DMS53 treated with DMSO at 0.1 percent for 48 hours (cell line): ENCODE measurements at regions not wholly inside any gene's neighbourhood (a gene's known extent, or its start where the extent isn't known, plus 50 kb on each side); places are given as distances from the start of the nearest gene placed in this dataset.
"Not testable (repeated sequence)": the region's sequence is repeated elsewhere in the genome, so short reads cannot be mapped to it uniquely, and the experiment has no call there.

Experiments
- DNase-seq: peaks from one replicate; lab custom pipeline; 2025; ENCODE audit not compliant: unreplicated experiment; lab: John Stamatoyannopoulos, UW

DNA sequence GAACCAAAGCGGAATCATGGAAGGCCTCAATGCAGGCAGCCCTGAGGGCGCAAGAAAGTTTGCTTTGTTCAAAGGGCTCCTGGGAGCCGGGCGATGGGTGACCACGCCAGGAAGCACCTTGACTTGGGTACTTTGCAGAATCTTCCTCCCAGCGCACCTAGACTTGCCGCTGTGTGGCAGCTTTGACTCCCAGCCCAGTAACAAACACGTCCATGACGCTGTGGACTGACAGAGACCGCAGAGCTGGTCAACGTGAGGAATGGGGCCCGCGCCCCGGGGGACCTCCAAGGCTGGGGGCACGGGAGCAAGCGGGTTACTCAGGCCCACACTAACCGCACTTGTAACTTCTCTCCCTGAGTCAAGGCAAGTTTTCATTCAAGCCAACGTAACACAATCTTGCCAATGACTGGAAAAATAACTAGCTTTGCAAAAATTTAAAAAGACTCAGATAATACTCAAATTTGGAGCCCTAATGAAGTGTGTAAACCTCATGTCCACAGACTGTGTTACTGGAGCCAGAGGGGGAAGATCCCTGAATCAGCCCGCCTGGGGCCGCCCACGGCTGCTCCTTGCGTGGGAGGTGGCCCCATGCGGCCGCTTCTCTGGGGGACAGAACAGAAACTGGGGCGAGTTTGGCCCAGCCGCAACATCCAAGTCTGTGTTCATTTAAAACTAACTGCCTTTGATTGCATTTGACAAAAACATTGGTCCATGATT, 130.8 kb downstream of the DNAJB6 start:
- no peak for DNase-seq

DNA sequence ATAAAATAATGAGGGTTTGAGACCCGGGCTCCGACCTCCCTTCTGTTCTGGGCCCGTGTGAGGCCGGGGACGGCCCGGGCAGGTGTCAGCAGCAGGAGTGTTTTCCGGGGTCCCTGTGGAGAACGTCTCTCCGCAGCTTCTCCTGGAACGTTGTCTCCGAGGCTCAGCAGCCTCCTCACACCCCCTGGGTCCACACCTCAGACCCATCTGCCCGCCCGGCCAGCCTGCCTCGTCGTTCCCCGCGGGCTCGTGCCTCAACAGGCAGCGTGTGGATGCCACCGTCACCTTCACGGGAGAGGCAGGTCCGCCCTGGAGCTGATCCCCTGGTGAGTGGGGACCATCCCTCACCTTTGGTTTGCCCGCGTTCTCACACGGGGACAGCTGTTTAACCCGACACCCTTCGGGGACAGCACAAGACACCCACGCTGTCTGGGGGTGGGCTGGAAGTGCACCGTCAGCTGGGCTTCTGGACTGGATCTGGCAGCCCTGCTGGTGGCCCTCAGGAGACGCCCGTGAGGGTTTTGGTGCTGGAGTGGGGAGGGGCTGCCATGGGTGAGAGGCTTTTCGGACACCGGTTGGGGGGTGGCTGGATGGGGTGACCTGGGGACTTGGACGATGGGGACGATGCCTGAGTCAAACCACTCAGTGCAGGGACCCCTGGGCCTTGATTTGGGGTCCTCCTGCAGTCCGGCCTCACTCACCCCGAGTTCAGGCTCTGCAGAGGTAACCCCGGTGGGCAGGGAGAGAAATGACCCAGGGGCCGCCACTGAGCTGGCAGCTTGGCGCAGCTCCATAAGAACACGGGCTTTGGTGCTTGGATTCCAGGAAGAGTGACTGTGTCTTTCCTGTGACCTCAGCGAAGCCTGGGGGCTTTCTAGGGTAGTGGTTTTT, 131.7 kb downstream of the DNAJB6 start:
- DNase-seq, result no peak

DNA sequence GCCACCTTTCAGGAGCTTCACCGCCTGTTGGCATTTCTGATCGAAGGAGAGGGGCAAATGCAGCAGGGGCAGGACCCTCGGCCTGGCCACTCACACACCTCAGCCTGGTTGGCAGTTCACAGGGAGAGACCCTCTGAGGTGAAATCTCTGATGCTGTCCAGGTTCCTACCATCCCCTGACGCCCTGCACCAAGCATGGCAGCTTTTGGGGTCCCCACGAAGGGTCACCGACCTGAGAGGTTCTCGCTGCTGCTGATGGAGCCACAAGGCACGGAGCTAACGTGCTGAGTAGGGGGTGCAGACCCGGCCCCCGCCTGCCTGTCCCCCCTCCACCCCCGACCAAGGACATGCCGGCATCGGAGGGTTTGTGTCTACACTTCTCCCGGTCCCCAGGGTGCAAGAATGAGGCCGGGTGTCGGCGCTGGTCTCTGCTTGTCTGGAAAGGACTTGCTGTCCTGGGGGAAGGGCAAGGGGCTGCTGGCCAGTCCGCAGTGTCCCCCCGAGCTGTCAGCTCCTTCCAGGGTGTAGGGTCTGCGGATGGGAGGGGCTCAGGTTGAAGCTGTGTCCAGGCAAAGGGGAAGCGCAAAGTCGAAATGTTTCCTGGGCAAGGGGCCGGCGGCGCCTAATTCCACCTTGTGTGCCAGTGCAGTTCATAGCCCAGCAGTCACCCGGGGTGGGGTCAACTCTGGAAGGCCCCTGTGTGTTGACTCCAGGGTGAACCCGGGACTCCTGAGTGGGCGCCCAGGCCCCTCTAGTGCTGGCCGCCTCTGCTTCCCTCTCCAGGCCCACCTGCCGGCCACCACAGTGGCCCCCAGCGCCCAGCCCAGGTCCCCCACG, 132.6 kb downstream of the DNAJB6 start:
- no peak for DNase-seq

DNA sequence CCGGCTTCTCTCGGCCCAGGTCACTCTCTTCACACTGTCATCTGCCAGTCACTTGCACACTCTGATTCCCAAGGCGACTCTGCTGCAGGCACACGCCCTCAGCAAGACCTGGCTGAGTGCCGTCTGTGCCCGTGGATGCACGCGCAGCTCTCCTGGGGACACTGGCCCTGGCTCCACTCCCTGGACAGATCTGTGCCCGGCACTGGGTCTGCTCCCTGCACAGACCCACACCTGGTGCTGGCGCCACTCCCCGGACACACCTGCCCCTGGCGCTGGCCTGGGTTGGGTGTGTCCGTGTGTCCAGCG, 133.2 kb downstream of the DNAJB6 start:
- DNase-seq, result no peak

DNA sequence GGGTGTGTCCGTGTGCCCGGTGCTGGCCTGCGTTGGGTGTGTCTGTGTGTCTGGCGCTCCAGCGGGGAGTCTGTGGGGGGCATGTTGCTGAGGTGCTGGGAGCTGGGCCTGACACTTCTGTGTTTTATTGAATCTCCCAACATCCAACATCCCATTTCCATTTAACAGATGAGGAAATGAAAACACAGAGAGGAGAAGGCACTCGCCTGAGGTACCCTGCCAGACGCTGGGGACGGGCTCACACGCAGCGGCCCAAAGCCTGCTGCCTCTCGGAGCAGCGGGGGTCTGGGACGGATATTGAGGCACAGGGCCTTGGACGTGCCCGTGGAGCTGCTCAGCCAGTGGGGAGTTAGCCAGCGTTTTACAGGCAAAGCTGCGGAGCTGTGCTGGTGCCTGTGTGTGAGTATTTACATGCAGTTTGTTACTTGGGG, 133.9 kb downstream of the DNAJB6 start:
- DNase-seq, result no peak

DNA sequence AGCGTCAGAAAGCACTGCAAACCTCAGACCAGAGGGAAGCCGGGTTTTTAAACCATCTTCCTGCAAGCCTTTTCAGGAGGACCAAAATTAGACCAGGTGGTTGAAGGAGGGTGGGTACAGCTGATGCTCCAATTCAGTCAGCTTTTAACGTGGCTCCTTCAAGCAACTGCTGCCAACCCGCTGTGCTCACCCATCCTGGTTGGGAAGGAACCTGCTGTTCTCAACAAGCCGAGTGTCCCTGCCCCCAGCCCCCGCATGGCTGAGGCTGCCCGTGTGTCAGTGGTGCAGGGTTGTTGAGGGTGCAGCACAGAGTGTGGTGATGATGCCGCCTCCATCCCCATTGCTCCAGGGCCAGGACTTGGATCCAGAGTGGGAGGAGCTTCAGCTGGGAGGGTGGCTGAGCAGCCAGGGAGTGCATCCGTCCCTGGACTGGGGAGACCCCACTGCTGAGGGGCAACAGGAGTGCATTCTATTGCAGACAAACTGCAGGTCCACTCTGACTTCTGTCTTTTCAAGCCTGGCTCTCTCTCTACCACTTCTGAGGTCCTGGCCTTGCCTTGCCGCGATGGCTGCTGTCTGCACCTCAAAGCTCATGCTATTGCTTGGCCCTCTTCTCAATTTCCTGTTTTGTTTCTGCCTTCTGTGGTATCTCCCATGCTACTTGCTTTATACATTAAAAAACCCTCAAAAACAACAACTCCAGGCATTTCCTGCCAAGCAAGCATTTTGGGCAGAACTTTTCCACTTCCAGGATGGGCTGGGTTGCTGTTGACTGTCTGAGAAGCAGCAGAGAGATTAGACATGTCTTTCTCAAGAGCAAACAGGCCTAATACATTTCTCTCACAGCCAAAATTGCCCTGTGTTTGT, 134.7 kb downstream of the DNAJB6 start:
- DNase-seq, result no peak

DNA sequence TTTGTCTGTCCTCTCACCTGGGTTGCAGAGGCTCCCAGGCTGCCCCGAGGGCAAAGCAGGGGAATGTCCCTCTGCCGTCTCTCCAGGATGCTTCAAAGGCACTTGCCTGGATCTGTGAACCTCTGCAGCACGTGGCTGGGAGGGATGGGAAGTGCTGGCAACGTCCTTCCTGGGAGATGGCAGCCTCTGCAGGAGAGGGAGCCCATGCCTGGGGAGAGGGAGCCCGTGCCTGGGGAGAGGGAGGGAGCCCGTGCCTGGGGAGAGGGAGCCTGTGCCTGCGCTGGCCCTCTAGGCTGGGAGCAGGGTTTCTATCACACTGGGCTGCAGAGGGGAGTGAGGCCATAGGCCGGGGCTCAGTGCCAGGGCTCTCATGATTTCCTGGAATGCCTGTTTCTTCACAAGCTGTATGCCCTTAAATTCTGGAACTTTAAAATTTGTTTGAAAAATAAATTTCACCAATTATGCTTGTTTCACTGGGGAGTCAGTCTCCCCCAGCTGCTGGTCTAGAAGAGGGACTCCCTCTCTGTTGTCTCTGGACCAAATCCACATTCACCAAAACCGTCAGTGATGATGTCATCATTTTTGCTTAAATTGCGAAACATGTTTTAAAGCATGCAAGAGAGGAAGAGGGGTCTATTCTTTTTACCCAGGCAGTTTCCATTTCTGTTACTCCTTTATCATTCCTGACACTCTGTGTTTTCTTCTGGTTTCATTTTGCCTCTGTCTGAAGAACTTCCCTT, 135.7 kb downstream of the DNAJB6 start:
- no peak for DNase-seq

DNA sequence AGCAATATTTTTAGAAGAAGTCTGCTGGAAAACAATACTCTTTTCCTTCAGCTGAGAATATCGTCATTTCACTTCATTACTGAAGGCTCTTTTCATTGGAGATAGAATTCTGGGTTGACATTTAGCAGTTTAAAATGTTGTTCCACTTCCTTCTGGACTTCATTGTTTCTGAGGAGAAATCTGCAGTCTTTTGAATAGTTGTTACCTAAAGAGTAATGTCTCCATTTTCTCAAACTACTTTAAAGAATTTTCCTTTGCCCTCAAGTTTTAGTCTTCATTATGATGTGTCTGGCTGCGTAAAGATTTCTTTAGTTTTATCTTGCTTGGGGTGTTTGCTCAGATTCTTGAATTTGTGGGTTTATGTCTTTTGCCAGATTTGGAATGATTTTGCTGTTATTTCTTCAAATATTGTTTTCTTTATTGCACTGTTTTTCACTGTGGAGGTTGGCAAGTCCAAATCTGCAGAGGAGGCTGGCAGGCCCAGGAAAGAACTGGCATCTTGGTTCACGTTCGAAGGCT, 136.3 kb downstream of the DNAJB6 start:
- DNase-seq, result no peak

DNA sequence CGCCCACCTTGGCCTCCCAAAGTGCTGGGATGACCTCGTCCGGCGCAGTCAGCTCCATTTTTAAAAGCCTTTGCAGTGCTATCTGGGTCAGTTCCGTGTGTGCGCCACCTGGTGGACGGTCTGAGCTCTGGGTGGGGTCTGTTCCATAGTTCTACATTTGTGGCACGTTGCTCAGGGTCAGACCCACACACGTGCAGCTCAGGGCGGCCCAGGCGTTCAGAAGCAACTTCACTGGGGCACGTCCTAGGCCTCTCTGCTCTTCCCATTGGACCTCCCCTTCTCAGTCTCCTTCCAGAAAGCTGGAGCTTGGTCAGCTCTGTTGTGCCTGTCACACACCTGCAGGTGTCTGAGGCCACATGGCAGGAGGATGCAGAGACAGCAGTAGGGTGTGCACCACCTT, 137.9 kb downstream of the DNAJB6 start:
- peak; percentile 54 for DNase-seq

DNA sequence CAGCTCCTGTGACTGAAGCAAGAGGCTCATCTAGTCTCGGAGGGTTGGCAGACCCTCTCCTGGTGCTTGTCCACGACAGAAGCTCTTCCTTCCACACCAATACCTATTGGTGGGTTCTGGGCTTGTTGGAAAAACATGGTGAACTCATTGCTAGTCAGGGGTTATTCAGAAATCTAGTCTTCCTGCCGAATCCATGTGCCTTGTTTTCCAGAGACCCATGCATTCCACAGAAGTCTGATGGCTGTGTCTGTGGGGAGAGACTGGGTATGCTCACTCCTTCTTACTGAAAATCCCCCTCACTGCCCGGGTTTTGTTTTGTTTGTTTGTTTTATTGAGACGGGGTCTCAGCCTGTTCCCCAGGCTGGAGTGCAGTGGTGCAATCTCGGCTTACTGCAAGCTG, 138.3 kb downstream of the DNAJB6 start:
- DNase-seq, result no peak

DNA sequence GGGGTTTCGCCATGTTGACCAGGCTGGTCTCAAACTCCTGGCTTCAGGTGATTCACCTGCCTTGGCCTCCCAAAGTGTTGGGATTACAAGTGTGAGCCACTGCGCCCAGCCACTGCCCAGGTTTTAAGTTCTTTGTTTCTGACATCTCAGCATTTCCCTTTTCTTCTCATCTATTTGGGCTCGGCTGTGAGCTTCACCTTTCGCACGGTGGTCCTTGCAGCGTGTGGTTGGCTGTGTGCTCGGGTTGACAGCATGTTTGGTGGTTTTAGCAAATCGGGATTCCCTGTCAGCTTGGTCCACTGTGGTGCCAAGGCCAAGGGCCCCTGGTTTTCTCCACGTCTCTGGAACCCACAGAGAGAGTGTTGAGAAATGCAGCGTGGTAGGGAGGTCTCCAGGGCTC, 138.8 kb downstream of the DNAJB6 start:
- DNase-seq, result no peak

DNA sequence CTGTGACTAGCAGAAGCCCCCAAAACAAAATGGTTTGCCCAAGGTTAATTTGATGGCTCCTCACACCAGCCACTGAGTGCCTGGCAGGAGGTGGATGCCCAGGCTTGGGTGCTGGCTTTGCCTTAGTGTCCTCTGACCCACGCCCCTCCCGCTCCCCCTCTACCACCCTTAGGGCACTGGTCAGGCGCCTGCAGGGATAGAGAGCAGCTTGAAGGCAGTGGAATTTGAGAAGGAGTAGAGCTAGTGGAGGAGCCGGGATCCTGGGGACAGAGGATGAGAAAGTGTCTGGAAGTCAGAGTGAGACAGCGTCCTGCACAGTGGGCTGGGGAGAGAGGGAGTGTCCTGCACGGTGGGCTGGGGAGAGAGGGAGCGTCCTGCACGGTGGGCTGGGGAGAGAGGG, 139.4 kb downstream of the DNAJB6 start:
- no peak for DNase-seq

DNA sequence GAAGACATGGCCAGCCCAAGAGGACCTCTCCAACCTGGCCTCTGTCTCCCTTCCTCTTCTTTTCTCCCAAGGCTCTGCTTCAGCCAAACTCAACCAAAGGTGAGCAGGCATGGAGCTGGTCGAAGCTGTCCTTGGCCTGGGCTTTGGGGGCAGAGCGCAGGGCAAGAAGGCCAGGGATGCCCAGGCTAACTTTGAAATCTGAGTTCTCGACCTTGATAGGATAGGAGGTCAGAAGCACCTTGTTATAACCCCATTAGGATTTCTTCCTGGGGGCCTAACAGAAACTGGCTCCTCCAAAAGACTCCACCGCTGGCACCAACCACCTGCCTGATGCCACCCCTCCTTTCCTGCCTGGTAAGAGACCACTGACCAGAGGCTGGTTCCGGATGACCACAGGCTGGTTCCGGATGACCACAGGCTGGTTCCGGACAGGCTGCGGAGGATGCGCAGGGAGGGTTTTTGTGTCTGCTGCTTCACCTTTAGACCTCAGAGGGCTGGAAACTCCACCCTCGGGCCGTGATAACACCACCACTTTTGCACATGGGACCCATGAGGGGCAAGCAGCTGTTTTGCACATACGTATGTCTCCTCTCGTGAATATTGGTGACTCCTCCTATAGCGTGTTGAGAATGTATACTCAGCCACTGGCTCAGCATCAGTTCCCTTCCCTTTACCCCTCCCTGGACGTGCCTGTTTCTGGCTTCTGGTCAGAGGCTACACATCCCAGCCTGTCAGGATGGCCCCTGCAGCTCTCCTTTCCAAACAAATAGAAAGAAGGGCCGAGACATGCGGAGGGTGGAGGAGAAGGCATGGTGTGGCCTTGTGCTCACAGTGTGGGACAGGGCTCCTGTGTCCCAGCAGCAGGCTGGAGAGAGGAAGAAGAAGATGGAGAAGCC, 140.1 kb downstream of the DNAJB6 start:
- DNase-seq, result no peak

DNA sequence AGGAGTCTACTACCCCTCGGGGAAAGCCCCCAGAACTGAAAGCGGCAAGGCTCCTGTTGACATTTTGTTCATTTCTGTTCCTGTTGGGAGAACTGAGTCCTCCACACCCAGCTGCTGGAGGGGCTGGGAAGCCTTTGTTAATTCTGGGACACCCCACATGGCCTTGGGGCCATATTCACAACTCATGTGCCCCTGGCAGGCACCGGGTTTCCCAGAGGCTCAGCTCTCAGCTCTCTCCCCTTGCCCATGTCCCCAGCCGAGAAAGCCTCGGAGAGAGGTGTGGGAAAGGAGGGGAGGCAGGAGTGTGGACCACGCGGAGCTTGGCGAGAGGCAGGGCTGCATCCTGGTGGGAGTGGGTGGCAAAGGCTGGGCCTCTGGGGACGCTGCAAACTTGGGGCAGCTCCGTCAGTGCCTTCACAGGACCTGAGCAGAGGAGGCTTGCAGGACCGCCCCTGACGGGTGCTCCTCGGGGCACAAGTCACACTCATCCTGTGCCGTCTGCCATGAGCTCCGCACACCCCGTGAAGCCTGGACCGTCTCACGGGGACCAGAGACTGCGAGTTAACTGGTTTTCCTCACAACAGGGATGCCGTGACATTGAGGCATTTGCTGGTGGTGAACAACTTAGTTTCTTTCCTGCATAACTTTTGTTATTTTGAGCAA, 140.9 kb downstream of the DNAJB6 start:
- DNase-seq, result no peak

DNA sequence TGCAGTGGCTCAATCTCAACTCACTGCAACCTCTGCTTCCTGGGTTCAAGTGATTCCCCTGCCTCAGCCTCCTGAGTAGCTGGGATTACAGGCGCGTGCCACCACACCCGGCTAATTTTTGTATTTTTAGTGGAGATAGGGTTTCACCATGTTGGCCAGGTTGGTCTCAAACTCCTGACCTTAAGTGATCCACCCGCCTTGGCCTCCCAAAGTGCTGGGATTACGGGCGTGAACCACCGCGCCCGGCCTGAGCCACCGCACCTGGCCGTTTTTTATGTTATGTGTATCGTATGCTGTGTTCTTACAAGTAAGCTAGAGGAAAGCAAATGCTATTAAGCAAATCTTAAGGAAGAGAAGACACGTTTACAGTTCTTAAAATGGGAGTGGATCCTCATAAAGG, 141.8 kb downstream of the DNAJB6 start:
- not testable (repeated sequence) for DNase-seq

DNA sequence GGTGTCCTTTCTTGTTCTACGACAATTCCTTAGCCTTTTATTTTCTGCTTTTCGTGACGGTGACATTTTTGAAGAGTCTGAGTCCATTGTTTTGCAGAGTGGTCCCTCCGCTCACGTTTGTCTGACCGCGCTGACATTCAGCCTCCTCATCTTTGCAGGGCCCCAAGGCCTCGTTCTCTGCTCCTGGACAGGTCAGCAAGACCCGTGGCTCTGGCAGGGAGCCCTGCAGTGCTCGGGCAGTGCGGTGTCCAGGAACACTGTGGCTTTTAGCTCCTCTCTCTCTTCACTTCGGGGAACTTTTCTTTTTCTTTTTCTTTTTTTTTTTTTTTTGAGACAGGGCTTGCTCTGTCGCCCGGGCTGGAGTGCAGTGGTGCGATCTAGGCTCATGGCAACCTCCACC, 142.5 kb downstream of the DNAJB6 start:
- no peak for DNase-seq

DNA sequence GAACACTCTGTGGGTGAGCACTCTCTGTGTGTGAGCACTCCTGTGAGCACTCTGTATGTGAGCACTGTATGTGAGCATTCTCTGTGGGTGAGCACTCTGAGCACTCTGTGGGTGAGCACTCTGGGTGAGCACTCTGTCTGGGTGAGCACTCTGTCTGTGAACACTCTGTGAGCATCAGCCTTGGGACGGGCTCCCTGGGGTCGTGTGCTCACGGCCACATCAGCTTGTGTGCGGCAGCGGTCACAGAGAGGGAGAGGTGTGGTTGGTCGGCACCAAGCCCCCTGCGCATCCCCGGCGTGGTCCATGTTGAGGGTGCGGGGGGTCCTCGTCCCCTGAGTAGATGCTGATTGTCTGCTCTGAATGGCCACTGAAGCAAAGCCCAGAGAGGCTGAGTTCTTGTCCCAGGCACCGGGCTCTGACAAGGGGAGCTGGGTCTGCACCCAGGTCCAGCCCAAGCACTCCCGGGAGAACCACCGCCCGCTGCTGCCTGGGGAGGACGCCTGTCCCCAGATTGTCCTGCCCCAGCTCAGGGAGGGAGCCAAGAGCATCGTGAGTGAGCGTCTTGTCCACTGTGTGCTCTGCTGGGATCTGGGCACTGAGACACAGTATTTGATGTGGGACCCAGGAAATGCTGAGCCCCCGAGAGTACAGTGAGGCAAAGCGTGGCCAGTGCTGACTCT, 143.7 kb downstream of the DNAJB6 start:
- DNase-seq, result no peak

DNA sequence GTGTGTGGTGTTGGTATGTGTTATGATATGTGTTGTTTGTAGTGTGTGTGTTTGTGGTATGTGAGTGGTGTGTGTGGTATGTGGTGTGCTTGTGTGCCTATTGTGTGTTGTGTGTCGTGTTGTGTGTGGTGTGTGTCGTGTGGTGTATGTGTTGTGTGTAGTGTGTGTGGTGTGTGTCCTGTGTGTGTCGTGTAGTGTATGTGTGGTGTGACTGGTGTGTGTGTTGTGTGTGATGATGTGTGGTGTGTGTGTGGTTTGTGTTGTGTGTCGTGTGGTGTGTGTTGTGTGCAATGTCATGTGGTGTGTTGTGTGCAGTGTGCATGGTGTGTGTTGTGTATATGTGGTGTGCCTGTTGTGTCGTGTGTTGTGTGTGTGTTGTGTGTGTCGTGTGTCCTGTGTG, 144.6 kb downstream of the DNAJB6 start:
- no peak for DNase-seq
